Hepatocyte (in vitro differentiated cells): ENCODE measurements at regions not wholly inside any gene's neighbourhood (a gene's known extent, or its start where the extent isn't known, plus 50 kb on each side); places are given as distances from the start of the nearest gene placed in this dataset.

ENCODE experiments used
- EZH2 ChIP-seq: fragments of 200-600 bp; sonication (generic); IDR thresholded peaks from 2 replicates; pipeline ENCODE4 v1.6.1; 2016; ENCODE audit warnings: antibody characterized with exemption, mild to moderate bottlenecking, borderline replicate concordance
- EZH2phosphoT487 ChIP-seq: fragments of 200-600 bp; sonication (generic); IDR thresholded peaks from one replicate; pipeline ENCODE4 v1.6.1; 2018; ENCODE audit warnings: antibody characterized with exemption, mild to moderate bottlenecking, low read depth, moderate library complexity; ENCODE audit not compliant: unreplicated experiment, severe bottlenecking
- TF ChIP-seq, protein P1 (sequence below): fragments of 200-600 bp; sonication (generic); IDR thresholded peaks from 2 replicates; pipeline ENCODE4 v1.5.1; 2016; ENCODE audit warnings: antibody characterized with exemption, mild to moderate bottlenecking; ENCODE audit not compliant: poor library complexity

DNA sequence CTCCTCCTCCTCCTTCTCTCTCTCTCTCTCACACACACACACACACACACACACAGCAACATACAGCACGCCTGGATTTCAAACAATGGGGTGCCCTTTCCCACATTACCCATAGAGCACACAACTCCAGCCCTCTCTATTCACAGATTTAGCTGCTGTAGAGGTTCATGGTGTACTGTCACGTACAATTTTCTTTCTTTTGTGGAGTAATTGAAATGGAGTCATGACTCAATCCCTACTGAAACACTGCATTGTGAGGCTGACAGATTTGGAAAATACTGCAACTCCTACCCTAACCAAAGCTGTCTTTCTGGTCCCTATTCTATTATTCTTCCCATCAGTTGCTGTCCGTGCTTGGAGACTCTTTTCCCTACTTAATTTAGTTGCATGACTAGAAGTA is 166.9 kb downstream of the EDN1 start:
- TF ChIP-seq, protein P1, sequence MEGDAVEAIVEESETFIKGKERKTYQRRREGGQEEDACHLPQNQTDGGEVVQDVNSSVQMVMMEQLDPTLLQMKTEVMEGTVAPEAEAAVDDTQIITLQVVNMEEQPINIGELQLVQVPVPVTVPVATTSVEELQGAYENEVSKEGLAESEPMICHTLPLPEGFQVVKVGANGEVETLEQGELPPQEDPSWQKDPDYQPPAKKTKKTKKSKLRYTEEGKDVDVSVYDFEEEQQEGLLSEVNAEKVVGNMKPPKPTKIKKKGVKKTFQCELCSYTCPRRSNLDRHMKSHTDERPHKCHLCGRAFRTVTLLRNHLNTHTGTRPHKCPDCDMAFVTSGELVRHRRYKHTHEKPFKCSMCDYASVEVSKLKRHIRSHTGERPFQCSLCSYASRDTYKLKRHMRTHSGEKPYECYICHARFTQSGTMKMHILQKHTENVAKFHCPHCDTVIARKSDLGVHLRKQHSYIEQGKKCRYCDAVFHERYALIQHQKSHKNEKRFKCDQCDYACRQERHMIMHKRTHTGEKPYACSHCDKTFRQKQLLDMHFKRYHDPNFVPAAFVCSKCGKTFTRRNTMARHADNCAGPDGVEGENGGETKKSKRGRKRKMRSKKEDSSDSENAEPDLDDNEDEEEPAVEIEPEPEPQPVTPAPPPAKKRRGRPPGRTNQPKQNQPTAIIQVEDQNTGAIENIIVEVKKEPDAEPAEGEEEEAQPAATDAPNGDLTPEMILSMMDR = no peak
- no peak for TF ChIP-seq EZH2
- no peak for TF ChIP-seq EZH2phosphoT487
